T-helper 17 cell (primary cell): ENCODE measurements at regions not wholly inside any gene's neighbourhood (a gene's known extent, or its start where the extent isn't known, plus 50 kb on each side); places are given as distances from the start of the nearest gene placed in this dataset.

ENCODE experiments used
- ATAC-seq: fragments of 150-1000 bp; cut with Tn5 transposase; 2 replicates; pipeline ENCODE4 v1.10.0; 2021; ENCODE audit warnings: mild to moderate bottlenecking, moderate library complexity
- DNase-seq, 3 donors: peaks; one replicate each; pipeline versions ENCODE4 v3.0.0 to v3.0.0-alpha.2; 2020 to 2021
- H3K9me3 ChIP-seq: one replicate; pipeline ENCODE4 v1.7.0; 2013; ENCODE audit warnings: low read length, mild to moderate bottlenecking; ENCODE audit not compliant: control insufficient read depth, poor library complexity, severe bottlenecking
- H3K27ac Mint-ChIP-seq: one replicate; pipeline ENCODE4 v1.8.0; 2022; ENCODE audit warnings: mild to moderate bottlenecking, moderate library complexity, mixed read lengths
- H3K27me3 Mint-ChIP-seq: one replicate; pipeline ENCODE4 v1.8.0; 2022; ENCODE audit warnings: mixed read lengths
- H3K36me3 Mint-ChIP-seq: one replicate; pipeline ENCODE4 v1.8.0; 2022; ENCODE audit warnings: low read depth, mixed read lengths
- H3K4me1 Mint-ChIP-seq: one replicate; pipeline ENCODE4 v1.8.0; 2022; ENCODE audit warnings: mild to moderate bottlenecking, mixed read lengths
- H3K4me3 Mint-ChIP-seq: one replicate; pipeline ENCODE4 v1.8.0; 2022; ENCODE audit warnings: mild to moderate bottlenecking, moderate library complexity, mixed read lengths

DNA sequence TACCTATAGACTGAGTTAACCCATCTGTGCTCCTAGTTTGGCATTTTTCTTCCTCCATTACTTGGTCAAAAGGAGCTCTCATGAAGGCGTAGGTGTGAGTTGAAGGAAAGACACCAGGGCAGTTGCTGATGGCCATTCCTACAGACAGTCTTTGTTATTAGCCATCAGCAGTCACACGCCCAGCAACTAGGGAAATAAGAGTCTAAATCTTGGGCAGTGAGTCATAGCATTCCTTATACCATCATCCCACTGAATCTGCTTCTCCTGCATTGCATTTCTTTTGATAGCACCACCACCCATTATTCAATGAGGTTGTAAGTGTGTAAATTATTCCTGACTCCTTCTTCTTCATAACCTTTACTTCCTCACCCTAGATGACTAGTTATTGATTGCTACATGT lies 150.9 kb upstream of the IGF1 start:
- H3K9me3 ChIP-seq = no peaks in the 10 kb centered on the region
- no peak overlapping the region for H3K27ac Mint-ChIP-seq
- no peaks in the 10 kb centered on the region for H3K27me3 Mint-ChIP-seq
- H3K36me3 Mint-ChIP-seq = no peaks in the 10 kb centered on the region
- H3K4me1 Mint-ChIP-seq = no peaks in the 10 kb centered on the region
- DNase-seq (no peak), ATAC-seq (no peak)
- no peak overlapping the region for H3K4me3 Mint-ChIP-seq

DNA sequence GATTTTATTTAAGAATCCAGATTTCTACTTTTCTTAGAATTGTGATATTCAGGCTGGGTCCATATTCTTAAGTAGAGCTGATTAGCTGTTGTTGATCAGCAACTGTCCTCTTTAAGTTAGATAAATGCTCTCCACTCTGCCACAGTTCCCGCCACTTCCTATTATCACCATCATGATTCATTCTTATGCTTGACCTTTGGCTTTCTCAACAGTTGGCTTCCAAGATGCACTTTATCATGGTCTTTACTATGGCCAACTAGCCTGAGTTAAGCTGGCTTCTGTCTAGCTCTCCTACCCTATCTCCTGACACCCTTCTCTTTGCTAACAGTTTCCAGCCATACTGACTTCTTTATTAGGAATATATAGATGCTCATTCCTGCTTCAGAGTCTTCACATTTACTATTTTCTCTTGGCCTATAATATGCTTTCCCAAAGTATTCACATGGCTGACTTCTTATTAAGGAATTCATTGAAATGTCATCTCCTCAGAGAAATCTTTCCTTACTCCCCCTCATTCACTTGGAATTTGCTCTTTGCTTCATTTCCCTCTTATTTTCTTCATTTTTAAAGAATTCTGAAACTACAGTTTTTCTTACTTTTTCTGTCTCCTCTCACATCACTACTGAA lies 149.0 kb upstream of the IGF1 start:
- ATAC-seq = no peak
- Mint-ChIP-seq H3K4me1 (no peaks in the 10 kb centered on the region), H3K27ac (no peak overlapping the region), H3K4me3 (no peak overlapping the region), H3K27me3 (no peaks in the 10 kb centered on the region), H3K36me3 (no peaks in the 10 kb centered on the region)
- no peak for DNase-seq
- no peaks in the 10 kb centered on the region for H3K9me3 ChIP-seq

GRCh38 chr12:102625819-102626218 lies 145.5 kb upstream of the IGF1 start:
- H3K27me3 Mint-ChIP-seq = no peaks in the 10 kb centered on the region
- H3K4me1 Mint-ChIP-seq = no peaks in the 10 kb centered on the region
- H3K27ac Mint-ChIP-seq = no peak overlapping the region
- no peaks in the 10 kb centered on the region for H3K36me3 Mint-ChIP-seq
- no peaks in the 10 kb centered on the region for H3K9me3 ChIP-seq
- H3K4me3 Mint-ChIP-seq = no peak overlapping the region
- DNase-seq (no peak), ATAC-seq (no peak)

GRCh38 chr12:102622618-102623017 lies 142.3 kb upstream of the IGF1 start:
- no peaks in the 10 kb centered on the region for H3K9me3 ChIP-seq
- ATAC-seq (no peak), DNase-seq (no peak)
- peaks cover 2% of the 10 kb centered on the region for H3K36me3 Mint-ChIP-seq
- no peaks in the 10 kb centered on the region for H3K27me3 Mint-ChIP-seq
- H3K4me1 Mint-ChIP-seq = no peaks in the 10 kb centered on the region
- no peak overlapping the region for H3K4me3 Mint-ChIP-seq
- H3K27ac Mint-ChIP-seq = no peak overlapping the region

DNA sequence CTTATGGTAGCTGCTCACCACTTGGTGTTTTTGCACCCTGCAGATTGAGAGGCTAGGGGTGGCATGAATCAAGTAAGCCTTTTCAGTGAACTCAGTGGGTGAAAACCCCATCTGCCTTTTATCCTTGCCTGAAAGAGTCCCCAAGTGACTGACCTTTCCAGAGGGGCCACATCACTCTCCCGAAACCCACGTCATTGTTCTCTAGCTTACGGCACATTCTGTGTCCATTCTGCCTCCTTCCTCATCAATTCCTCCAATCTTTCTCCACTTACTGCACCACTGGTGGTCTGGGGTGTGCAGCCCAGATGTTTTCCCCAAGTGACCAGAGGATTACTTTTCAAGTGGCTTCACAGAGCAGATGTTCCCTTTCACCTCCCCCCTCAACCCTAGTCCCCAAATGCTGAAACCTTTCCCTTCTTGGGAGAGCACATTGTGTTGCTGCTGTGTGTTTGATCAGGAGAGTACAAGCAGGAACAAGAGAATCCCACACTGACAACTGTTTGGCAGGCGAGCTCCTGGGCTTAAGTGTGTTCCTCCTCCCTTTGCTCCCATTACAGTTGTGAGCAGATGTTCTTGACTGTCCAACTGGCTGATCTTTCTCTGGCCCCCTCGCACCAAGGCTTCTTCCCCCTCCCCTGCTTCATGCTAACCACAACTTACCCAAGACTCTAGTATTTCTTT lies 138.0 kb upstream of the IGF1 start:
- no peak for DNase-seq
- no peaks in the 10 kb centered on the region for H3K4me1 Mint-ChIP-seq
- no peaks in the 10 kb centered on the region for H3K27me3 Mint-ChIP-seq
- no peak for ATAC-seq
- no peaks in the 10 kb centered on the region for H3K9me3 ChIP-seq
- H3K36me3 Mint-ChIP-seq = peaks cover 2% of the 10 kb centered on the region
- H3K27ac Mint-ChIP-seq = no peak overlapping the region
- no peak overlapping the region for H3K4me3 Mint-ChIP-seq

DNA sequence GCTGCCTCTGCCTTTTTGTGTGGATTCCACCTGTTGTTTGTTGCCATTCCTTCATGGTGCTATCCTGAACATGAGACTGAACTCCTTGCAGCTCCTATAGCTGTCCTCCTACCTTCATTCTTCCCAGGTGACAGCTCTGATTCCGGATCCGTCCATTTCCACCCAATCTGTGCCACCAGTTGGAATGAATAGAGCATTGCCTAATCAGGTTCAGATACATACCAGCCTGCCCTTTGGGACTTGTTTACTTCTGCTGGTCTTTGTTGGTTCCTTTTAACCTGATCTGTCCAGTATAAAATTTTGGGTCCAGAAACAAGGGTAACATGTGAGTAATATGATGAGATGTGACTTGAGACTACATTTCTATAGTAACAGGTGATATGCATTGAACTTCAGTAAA lies 136.3 kb upstream of the IGF1 start:
- Mint-ChIP-seq H3K4me3 (no peak overlapping the region), H3K27ac (no peak overlapping the region), H3K36me3 (peaks cover 2% of the 10 kb centered on the region), H3K4me1 (no peaks in the 10 kb centered on the region), H3K27me3 (no peaks in the 10 kb centered on the region)
- ATAC-seq (no peak), DNase-seq (no peak)
- H3K9me3 ChIP-seq = no peaks in the 10 kb centered on the region

DNA sequence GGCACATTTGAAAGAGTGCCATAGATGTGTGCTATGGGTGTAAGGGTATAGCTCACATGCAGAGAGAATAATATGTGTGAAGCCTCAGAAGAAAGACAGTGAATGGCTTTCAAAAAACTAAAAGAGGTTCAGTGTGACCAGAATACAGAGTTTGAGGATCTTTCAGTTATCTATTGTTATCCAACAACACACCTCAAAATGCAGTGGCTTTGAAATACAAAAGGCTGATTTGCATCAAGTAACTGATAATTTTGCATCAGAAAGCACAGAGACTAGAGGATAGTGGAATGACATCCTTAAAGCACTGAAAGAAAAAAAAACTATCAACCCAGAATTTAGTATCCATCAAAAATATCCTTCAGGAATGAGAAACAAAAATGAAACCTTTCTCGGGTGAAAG lies 131.6 kb upstream of the IGF1 start:
- Mint-ChIP-seq H3K27ac (no peak overlapping the region), H3K4me3 (no peak overlapping the region)
- ATAC-seq = no peak

DNA sequence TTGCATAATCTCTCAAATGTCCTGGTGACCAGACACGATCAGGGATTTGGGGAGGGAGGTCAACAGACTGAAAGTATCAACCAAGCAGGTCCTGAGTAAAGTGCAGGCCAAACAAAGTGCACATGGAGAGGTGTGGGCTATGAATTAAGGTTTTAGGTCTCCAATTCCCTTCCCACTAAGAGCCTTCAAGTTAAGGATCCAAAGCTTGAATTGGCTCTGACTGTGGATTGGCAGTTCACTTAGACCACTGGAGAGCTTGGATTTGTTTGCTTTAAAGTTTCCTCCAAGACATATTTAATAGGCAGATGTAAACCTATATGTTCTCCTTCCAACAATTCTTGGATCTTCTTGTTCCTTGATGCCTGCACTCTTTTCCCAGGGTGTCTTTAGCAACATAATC lies 129.6 kb upstream of the IGF1 start:
- no peaks in the 10 kb centered on the region for H3K36me3 Mint-ChIP-seq
- no peaks in the 10 kb centered on the region for H3K9me3 ChIP-seq
- H3K4me3 Mint-ChIP-seq = no peak overlapping the region
- no peak overlapping the region for H3K27ac Mint-ChIP-seq
- no peaks in the 10 kb centered on the region for H3K27me3 Mint-ChIP-seq
- no peaks in the 10 kb centered on the region for H3K4me1 Mint-ChIP-seq
- no peak for DNase-seq
- no peak for ATAC-seq

More for the DNA sequence above, 131.6 kb upstream of the IGF1 start:
- Mint-ChIP-seq H3K27me3 (no peaks in the 10 kb centered on the region), H3K36me3 (no peaks in the 10 kb centered on the region), H3K4me1 (no peaks in the 10 kb centered on the region)
- no peak for DNase-seq
- H3K9me3 ChIP-seq = no peaks in the 10 kb centered on the region

DNA sequence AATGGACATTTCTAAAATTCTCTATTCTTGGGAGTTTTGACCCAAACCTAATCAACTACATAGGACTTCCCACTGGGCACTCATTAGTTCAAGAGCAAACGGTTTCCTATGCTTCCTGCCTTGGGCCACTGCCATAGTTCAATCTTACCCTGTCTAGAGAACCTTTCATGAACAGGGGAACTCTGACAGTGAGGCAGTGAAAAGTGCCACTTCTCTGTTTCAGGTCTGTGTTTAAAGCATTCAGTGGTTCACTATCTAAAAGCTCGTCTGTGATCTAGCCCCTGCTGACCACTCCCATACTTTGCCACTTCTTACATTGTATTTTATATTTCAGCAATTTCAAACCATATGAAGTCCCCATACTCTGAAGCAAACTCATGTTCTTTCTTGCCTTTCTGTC lies 122.7 kb upstream of the IGF1 start:
- no peak for DNase-seq
- peaks cover 3% of the 10 kb centered on the region for H3K9me3 ChIP-seq
- Mint-ChIP-seq H3K27ac (no peak overlapping the region), H3K4me3 (no peak overlapping the region), H3K4me1 (no peaks in the 10 kb centered on the region), H3K27me3 (no peaks in the 10 kb centered on the region), H3K36me3 (no peaks in the 10 kb centered on the region)
- no peak for ATAC-seq

- no peaks in the 10 kb centered on the region for H3K36me3 Mint-ChIP-seq
- peaks cover 3% of the 10 kb centered on the region for H3K9me3 ChIP-seq
- no peaks in the 10 kb centered on the region for H3K27me3 Mint-ChIP-seq
- H3K4me1 Mint-ChIP-seq = no peaks in the 10 kb centered on the region
- H3K4me3 Mint-ChIP-seq = no peak overlapping the region
- no peak for ATAC-seq
- no peak overlapping the region for H3K27ac Mint-ChIP-seq
- no peak for DNase-seq
These were observed 122.2 kb upstream of the IGF1 start for GRCh38 chr12:102602521-102602920.

DNA sequence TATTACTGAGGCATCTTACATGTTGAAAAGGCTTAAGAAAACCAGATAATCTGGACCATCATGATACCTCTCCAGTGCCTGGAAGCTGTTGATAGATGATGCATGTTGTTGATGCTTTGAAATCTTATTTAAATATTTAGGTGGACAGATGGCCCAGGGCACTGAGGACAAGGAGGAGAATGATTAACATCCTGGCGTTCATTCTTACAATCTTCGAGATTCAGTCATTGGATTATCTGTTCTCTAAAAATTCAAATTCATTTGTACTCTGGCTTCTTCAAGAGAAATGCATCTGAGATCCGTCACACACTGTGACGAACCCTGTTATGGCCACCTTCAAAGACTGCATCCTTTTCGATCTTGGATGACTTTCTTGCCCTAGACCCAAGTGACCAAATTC lies 121.3 kb upstream of the IGF1 start:
- no peaks in the 10 kb centered on the region for H3K27me3 Mint-ChIP-seq
- H3K36me3 Mint-ChIP-seq = no peaks in the 10 kb centered on the region
- peaks cover 3% of the 10 kb centered on the region for H3K9me3 ChIP-seq
- DNase-seq (no peak), ATAC-seq (no peak)
- no peaks in the 10 kb centered on the region for H3K4me1 Mint-ChIP-seq
- no peak overlapping the region for H3K27ac Mint-ChIP-seq
- H3K4me3 Mint-ChIP-seq = no peak overlapping the region

GRCh38 chr12:102596687-102597086 lies 116.3 kb upstream of the IGF1 start:
- H3K36me3 Mint-ChIP-seq = no peaks in the 10 kb centered on the region
- no peak for ATAC-seq
- no peak for DNase-seq
- H3K27ac Mint-ChIP-seq = no peak overlapping the region
- no peaks in the 10 kb centered on the region for H3K9me3 ChIP-seq
- no peaks in the 10 kb centered on the region for H3K4me1 Mint-ChIP-seq
- H3K27me3 Mint-ChIP-seq = no peaks in the 10 kb centered on the region
- H3K4me3 Mint-ChIP-seq = no peak overlapping the region

GRCh38 chr12:102596031-102596430 lies 115.7 kb upstream of the IGF1 start:
- no peaks in the 10 kb centered on the region for H3K4me1 Mint-ChIP-seq
- H3K4me3 Mint-ChIP-seq = no peak overlapping the region
- DNase-seq = no peak
- no peak for ATAC-seq
- H3K36me3 Mint-ChIP-seq = no peaks in the 10 kb centered on the region
- H3K27ac Mint-ChIP-seq = no peak overlapping the region
- no peaks in the 10 kb centered on the region for H3K27me3 Mint-ChIP-seq
- H3K9me3 ChIP-seq = no peaks in the 10 kb centered on the region

GRCh38 chr12:102595315-102595714 lies 115.0 kb upstream of the IGF1 start:
- Mint-ChIP-seq H3K4me1 (no peaks in the 10 kb centered on the region), H3K27ac (no peak overlapping the region), H3K27me3 (no peaks in the 10 kb centered on the region), H3K36me3 (no peaks in the 10 kb centered on the region), H3K4me3 (no peak overlapping the region)
- ATAC-seq = no peak
- H3K9me3 ChIP-seq = no peaks in the 10 kb centered on the region
- DNase-seq = no peak
